Gastroesophageal sphincter (tissue), 4 donors: ENCODE measurements at regions not wholly inside any gene's neighbourhood (a gene's known extent, or its start where the extent isn't known, plus 50 kb on each side); places are given as distances from the start of the nearest gene placed in this dataset.

Experiments used
- ATAC-seq: fragments of 150-250 bp; one replicate; pipeline ENCODE4 v1.9.1; 2016; ENCODE audit warnings: mild to moderate bottlenecking, moderate library complexity
- H3K27ac ChIP-seq, 4 donors: fragments of 200-600 bp; sonication (generic) in 3 of 4; 1 replicate in 3 of 4; 2 replicates in 1 of 4; pipeline ENCODE4 v1.5.1; 2016 to 2019
- H3K27me3 ChIP-seq: fragments of 200-600 bp; sonication (generic); one replicate; pipeline ENCODE4 v1.5.1; 2019
- H3K36me3 ChIP-seq, 2 donors: fragments of 200-600 bp; sonication (generic); one replicate each; pipeline ENCODE4 v1.5.1; 2019; ENCODE audit warnings: control low read depth in 1 of 2
- H3K4me1 ChIP-seq, 3 donors: fragments of 200-600 bp; sonication (generic); 1 replicate in 2 of 3; 2 replicates in 1 of 3; pipeline ENCODE4 v1.5.1; 2016 to 2019; ENCODE audit warnings: control low read depth in 2 of 3
- H3K4me3 ChIP-seq, 2 donors: fragments of 200-600 bp; sonication (generic); one replicate each; pipeline ENCODE4 v1.5.1; 2019; ENCODE audit warnings: mild to moderate bottlenecking in 1 of 2, moderate library complexity in 1 of 2
- H3K9me3 ChIP-seq, 3 donors: fragments of 200-600 bp; sonication (generic); one replicate each; pipeline ENCODE4 v1.5.1; 2017 to 2019; ENCODE audit warnings: control low read depth in 2 of 3
- CTCF ChIP-seq, 4 experiments: fragments of 200-600 bp in 2 of 4; fragments of 450-650 bp in 2 of 4; sonication (generic) in 1 of 4; IDR thresholded peaks; one replicate each; pipeline ENCODE4 v1.5.1; 2017 to 2019; ENCODE audit warnings: antibody characterized with exemption in 4 of 4, mild to moderate bottlenecking in 2 of 4, moderate library complexity in 2 of 4
- EP300 ChIP-seq: sonication (generic); formaldehyde crosslinking; IDR thresholded peaks from one replicate; pipeline ENCODE4 v1.6.1; 2017; ENCODE audit warnings: antibody characterized with exemption, mild to moderate bottlenecking
- POLR2A ChIP-seq, 2 donors: fragments of 450-650 bp; IDR thresholded peaks; one replicate each; pipeline ENCODE4 v1.6.1; 2017; ENCODE audit warnings: antibody characterized with exemption in 2 of 2, mild to moderate bottlenecking in 2 of 2, moderate library complexity in 1 of 2
- POLR2AphosphoS5 ChIP-seq: sonication (generic); formaldehyde crosslinking; IDR thresholded peaks from one replicate; pipeline ENCODE4 v1.6.1; 2017; ENCODE audit warnings: antibody characterized with exemption
- WGBS, 2 donors: methylation state at CpG; one replicate each; pipeline ENCODE4 v1.1.5; 2018; ENCODE audit warnings: low coverage in 1 of 2; 5-methylcytosine and 5-hydroxymethylcytosine counted together

- no peaks in the 10 kb centered on the region for H3K9me3 ChIP-seq
- no peak overlapping the region for H3K4me3 ChIP-seq
- no peak for TF ChIP-seq EP300
- TF ChIP-seq CTCF (IDR thresholded peaks at IDR 0.05) = no peak
- TF ChIP-seq POLR2A (IDR thresholded peaks at IDR 0.05) = no peak
- no peak for TF ChIP-seq POLR2AphosphoS5
- no peaks in the 10 kb centered on the region for H3K36me3 ChIP-seq
- no peak for ATAC-seq
- no peak overlapping the region for H3K27ac ChIP-seq
- H3K27me3 ChIP-seq = no peaks in the 10 kb centered on the region
- WGBS, 2 donors = 20 to 28% methylated on average over 3 to 5 of the region's 5 CpGs
- H3K4me1 ChIP-seq = peaks cover 0 to 19% (median 0%) of the 10 kb centered on the region in 3 donors
These were observed 386.5 kb upstream of the SLC39A10 start for GRCh38 chr2:195270466-195271039.

DNA sequence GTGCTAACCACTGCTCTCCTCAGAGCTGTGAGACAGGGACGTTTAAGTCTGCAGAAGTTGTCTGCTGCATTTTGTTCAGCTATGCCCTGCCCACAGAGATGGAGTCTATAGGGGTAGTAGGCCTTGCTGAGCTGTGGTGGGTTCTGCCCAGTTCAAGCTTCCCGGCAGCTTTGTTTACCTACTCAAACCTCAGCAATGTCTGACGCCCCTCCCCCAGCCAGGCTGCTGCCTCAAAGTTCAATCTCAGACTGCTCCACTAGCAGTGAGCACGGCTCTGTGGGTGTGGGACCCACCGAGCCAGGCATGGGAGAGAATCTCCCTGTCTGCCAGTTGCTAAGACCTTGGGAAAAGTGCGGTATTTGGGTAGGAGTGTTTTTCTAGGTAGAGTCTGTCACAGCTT is 387.8 kb upstream of the SLC39A10 start:
- Histone ChIP-seq H3K4me1 (peaks cover 0 to 19% (median 0%) of the 10 kb centered on the region in 3 donors), H3K9me3 (no peaks in the 10 kb centered on the region), H3K27ac (no peak overlapping the region), H3K27me3 (no peaks in the 10 kb centered on the region), H3K4me3 (no peak overlapping the region), H3K36me3 (no peaks in the 10 kb centered on the region)
- no peak for ATAC-seq
- TF ChIP-seq POLR2AphosphoS5 = no peak
- TF ChIP-seq CTCF (IDR thresholded peaks at IDR 0.05) = no peak
- TF ChIP-seq EP300 = no peak
- TF ChIP-seq POLR2A (IDR thresholded peaks at IDR 0.05) = no peak
- 100% methylated on average over 1 of the region's 6 CpGs; no CpG with 5 or more reads in 1 of the 2 donors for WGBS, 2 donors

- Histone ChIP-seq H3K27ac (no peak overlapping the region), H3K4me1 (no peaks in the 10 kb centered on the region), H3K4me3 (no peak overlapping the region), H3K36me3 (no peaks in the 10 kb centered on the region), H3K27me3 (no peaks in the 10 kb centered on the region), H3K9me3 (no peaks in the 10 kb centered on the region)
- 67 to 71% methylated on average over 4 of the region's 4 CpGs for WGBS, 2 donors
- no peak for ATAC-seq
- TF ChIP-seq POLR2A (IDR thresholded peaks at IDR 0.05) (no peak), EP300 (no peak), CTCF (IDR thresholded peaks at IDR 0.05) (no peak), POLR2AphosphoS5 (no peak)
These were observed 399.0 kb upstream of the SLC39A10 start for GRCh38 chr2:195257979-195258378.

GRCh38 chr2:195252018-195252417 is 405.0 kb upstream of the SLC39A10 start:
- no peak for ATAC-seq
- TF ChIP-seq EP300 (no peak), POLR2A (IDR thresholded peaks at IDR 0.05) (no peak), CTCF (IDR thresholded peaks at IDR 0.05) (no peak), POLR2AphosphoS5 (no peak)
- WGBS, 2 donors = 66 to 100% methylated on average over 1 to 3 of the region's 3 CpGs
- Histone ChIP-seq H3K4me3 (no peak overlapping the region), H3K4me1 (no peaks in the 10 kb centered on the region), H3K9me3 (peaks cover 0 to 5% (median 0%) of the 10 kb centered on the region in 3 donors), H3K36me3 (no peaks in the 10 kb centered on the region), H3K27ac (no peak overlapping the region), H3K27me3 (no peaks in the 10 kb centered on the region)

GRCh38 chr2:195251214-195251613 is 405.8 kb upstream of the SLC39A10 start:
- H3K9me3 ChIP-seq = peaks cover 0 to 6% (median 0%) of the 10 kb centered on the region in 3 donors
- H3K36me3 ChIP-seq = no peaks in the 10 kb centered on the region
- H3K4me3 ChIP-seq = no peak overlapping the region
- TF ChIP-seq EP300 (no peak), CTCF (IDR thresholded peaks at IDR 0.05) (no peak), POLR2A (IDR thresholded peaks at IDR 0.05) (no peak), POLR2AphosphoS5 (no peak)
- H3K4me1 ChIP-seq = no peaks in the 10 kb centered on the region
- no peaks in the 10 kb centered on the region for H3K27me3 ChIP-seq
- no peak overlapping the region for H3K27ac ChIP-seq
- ATAC-seq = no peak
